Activated T-cell treated with anti-CD3 and anti-CD28 coated beads, Interleukin-2, amount 50 U/mL, for 72 hours (primary cell): ENCODE measurements at regions not wholly inside any gene's neighbourhood (a gene's known extent, or its start where the extent isn't known, plus 50 kb on each side); places are given as distances from the start of the nearest gene placed in this dataset.

Source experiments
- ATAC-seq, 2 donors: fragments of 150-1000 bp; cut with Tn5 transposase; replicated peaks in 1 of 2; 2 replicates each; pipeline ENCODE4 v1.10.0; 2021; ENCODE audit warnings: moderate library complexity in 2 of 2, mild to moderate bottlenecking in 1 of 2
- DNase-seq, 2 donors: peaks; one replicate each; pipeline ENCODE4 v3.0.0; 2021 to 2022; ENCODE audit warnings: mixed read lengths in 1 of 2
- H3K27ac Mint-ChIP-seq: one replicate; pipeline ENCODE4 v1.8.0; 2022; ENCODE audit warnings: mild to moderate bottlenecking, moderate library complexity, mixed read lengths
- H3K27me3 Mint-ChIP-seq: one replicate; pipeline ENCODE4 v1.8.0; 2022; ENCODE audit warnings: low read depth, mixed read lengths
- H3K36me3 Mint-ChIP-seq, 2 donors: one replicate each; pipeline ENCODE4 v1.8.0; 2022; ENCODE audit warnings: mixed read lengths in 2 of 2, mild to moderate bottlenecking in 1 of 2; ENCODE audit not compliant: insufficient read depth in 2 of 2
- H3K4me1 Mint-ChIP-seq: one replicate; pipeline ENCODE4 v1.8.0; 2022; ENCODE audit warnings: low read depth, mixed read lengths
- H3K4me3 Mint-ChIP-seq, 2 donors: one replicate each; pipeline ENCODE4 v1.8.0; 2022; ENCODE audit warnings: mild to moderate bottlenecking in 2 of 2, mixed read lengths in 2 of 2, moderate library complexity in 2 of 2
- H3K9me3 Mint-ChIP-seq, 2 donors: one replicate each; pipeline ENCODE4 v1.8.0; 2022; ENCODE audit warnings: mixed read lengths in 2 of 2

- ATAC-seq: no peak
These were observed 454.3 kb downstream of the AJAP1 start for GRCh38 chr1:5108740-5109139.

GRCh38 chr1:5105744-5106143, 451.3 kb downstream of the AJAP1 start:
- DNase-seq: no peak
- no peak for ATAC-seq
- H3K9me3 Mint-ChIP-seq: peaks cover 0 to 3% of the 10 kb centered on the region in 2 donors
- peaks cover 19% of the 10 kb centered on the region for H3K27me3 Mint-ChIP-seq
- H3K36me3 Mint-ChIP-seq: no peaks in the 10 kb centered on the region
- H3K27ac Mint-ChIP-seq: no peak overlapping the region
- no peak overlapping the region for H3K4me3 Mint-ChIP-seq
- peaks cover 1% of the 10 kb centered on the region for H3K4me1 Mint-ChIP-seq

More at GRCh38 chr1:5108740-5109139, 454.3 kb downstream of the AJAP1 start:
- Mint-ChIP-seq H3K36me3 (no peaks in the 10 kb centered on the region), H3K4me3 (no peak overlapping the region), H3K27ac (no peak overlapping the region), H3K9me3 (no peaks in the 10 kb centered on the region), H3K27me3 (peaks cover 19% of the 10 kb centered on the region), H3K4me1 (peaks cover 5% of the 10 kb centered on the region)
- DNase-seq: no peak

- H3K27ac Mint-ChIP-seq: no peak overlapping the region
- no peaks in the 10 kb centered on the region for H3K4me1 Mint-ChIP-seq
- H3K4me3 Mint-ChIP-seq: no peak overlapping the region
- no peak for DNase-seq
- H3K9me3 Mint-ChIP-seq: peaks cover 0 to 4% of the 10 kb centered on the region in 2 donors
- no peak for ATAC-seq
- H3K36me3 Mint-ChIP-seq: peaks cover 0 to 1% of the 10 kb centered on the region in 2 donors
- H3K27me3 Mint-ChIP-seq: no peaks in the 10 kb centered on the region
These were observed 445.1 kb downstream of the AJAP1 start for GRCh38 chr1:5099558-5099957.

GRCh38 chr1:5098981-5099385, 444.6 kb downstream of the AJAP1 start:
- Mint-ChIP-seq H3K9me3 (peaks cover 0 to 6% of the 10 kb centered on the region in 2 donors), H3K36me3 (peaks cover 0 to 2% of the 10 kb centered on the region in 2 donors), H3K27ac (no peak overlapping the region), H3K4me3 (no peak overlapping the region), H3K27me3 (no peaks in the 10 kb centered on the region), H3K4me1 (no peaks in the 10 kb centered on the region)
- DNase-seq: no peak
- ATAC-seq: no peak

GRCh38 chr1:5093042-5093441, 438.6 kb downstream of the AJAP1 start:
- Mint-ChIP-seq H3K36me3 (peaks cover 10 to 14% of the 10 kb centered on the region in 2 donors), H3K27me3 (no peaks in the 10 kb centered on the region), H3K9me3 (peaks cover 9 to 11% of the 10 kb centered on the region in 2 donors), H3K27ac (no peak overlapping the region), H3K4me3 (no peak overlapping the region), H3K4me1 (no peaks in the 10 kb centered on the region)
- no peak for ATAC-seq
- DNase-seq: no peak

- H3K4me3 Mint-ChIP-seq: no peak overlapping the region
These were observed 430.3 kb downstream of the AJAP1 start for GRCh38 chr1:5084676-5085075.

GRCh38 chr1:5067246-5067645, 412.8 kb downstream of the AJAP1 start:
- no peaks in the 10 kb centered on the region for H3K36me3 Mint-ChIP-seq

More at GRCh38 chr1:5084676-5085075, 430.3 kb downstream of the AJAP1 start:
- DNase-seq (no peak), ATAC-seq (no peak)
- Mint-ChIP-seq H3K27me3 (peaks cover 6% of the 10 kb centered on the region), H3K36me3 (peaks cover 0 to 2% of the 10 kb centered on the region in 2 donors), H3K27ac (no peak overlapping the region), H3K9me3 (peaks cover 0 to 8% of the 10 kb centered on the region in 2 donors), H3K4me1 (no peaks in the 10 kb centered on the region)

GRCh38 chr1:5053744-5054143, 399.3 kb downstream of the AJAP1 start:
- no peak for DNase-seq
- H3K27ac Mint-ChIP-seq: no peak overlapping the region

More at GRCh38 chr1:5067246-5067645, 412.8 kb downstream of the AJAP1 start:
- no peak for ATAC-seq
- no peaks in the 10 kb centered on the region for H3K4me1 Mint-ChIP-seq
- no peak overlapping the region for H3K4me3 Mint-ChIP-seq
- H3K9me3 Mint-ChIP-seq: peaks cover 2 to 3% of the 10 kb centered on the region in 2 donors
- no peak for DNase-seq
- H3K27ac Mint-ChIP-seq: no peak overlapping the region
- H3K27me3 Mint-ChIP-seq: peaks cover 19% of the 10 kb centered on the region

GRCh38 chr1:5029136-5029535, 374.7 kb downstream of the AJAP1 start:
- Mint-ChIP-seq H3K36me3 (no peaks in the 10 kb centered on the region), H3K4me3 (no peak overlapping the region), H3K27me3 (peaks cover 10% of the 10 kb centered on the region), H3K9me3 (no peaks in the 10 kb centered on the region), H3K4me1 (no peaks in the 10 kb centered on the region), H3K27ac (no peak overlapping the region)
- ATAC-seq (no peak), DNase-seq (no peak)

More at GRCh38 chr1:5053744-5054143, 399.3 kb downstream of the AJAP1 start:
- Mint-ChIP-seq H3K4me1 (no peaks in the 10 kb centered on the region), H3K36me3 (peaks cover 0 to 4% of the 10 kb centered on the region in 2 donors), H3K4me3 (no peak overlapping the region), H3K9me3 (peaks cover 3 to 6% of the 10 kb centered on the region in 2 donors), H3K27me3 (peaks cover 9% of the 10 kb centered on the region)
- ATAC-seq: no peak

GRCh38 chr1:5012249-5012648, 357.8 kb downstream of the AJAP1 start:
- Mint-ChIP-seq H3K27me3 (no peaks in the 10 kb centered on the region), H3K27ac (no peak overlapping the region), H3K9me3 (no peaks in the 10 kb centered on the region), H3K4me3 (no peak overlapping the region), H3K4me1 (no peaks in the 10 kb centered on the region), H3K36me3 (no peaks in the 10 kb centered on the region)
- ATAC-seq (no peak), DNase-seq (no peak)

GRCh38 chr1:5010656-5011055, 356.2 kb downstream of the AJAP1 start:
- H3K27ac Mint-ChIP-seq: no peak overlapping the region
- no peaks in the 10 kb centered on the region for H3K27me3 Mint-ChIP-seq
- no peak for ATAC-seq
- DNase-seq: no peak
- no peaks in the 10 kb centered on the region for H3K4me1 Mint-ChIP-seq
- H3K9me3 Mint-ChIP-seq: no peaks in the 10 kb centered on the region
- H3K36me3 Mint-ChIP-seq: no peaks in the 10 kb centered on the region
- H3K4me3 Mint-ChIP-seq: no peak overlapping the region

- no peaks in the 10 kb centered on the region for H3K4me1 Mint-ChIP-seq
- no peak for ATAC-seq
- H3K27ac Mint-ChIP-seq: no peak overlapping the region
- H3K27me3 Mint-ChIP-seq: no peaks in the 10 kb centered on the region
- H3K4me3 Mint-ChIP-seq: no peak overlapping the region
- H3K9me3 Mint-ChIP-seq: no peaks in the 10 kb centered on the region
- no peak for DNase-seq
- no peaks in the 10 kb centered on the region for H3K36me3 Mint-ChIP-seq
These were observed 355.8 kb downstream of the AJAP1 start for GRCh38 chr1:5010236-5010635.

- DNase-seq (no peak), ATAC-seq (no peak)
- Mint-ChIP-seq H3K36me3 (peaks cover 0 to 1% of the 10 kb centered on the region in 2 donors), H3K4me1 (no peaks in the 10 kb centered on the region), H3K27me3 (no peaks in the 10 kb centered on the region), H3K9me3 (peaks cover 0 to 2% of the 10 kb centered on the region in 2 donors), H3K4me3 (no peak overlapping the region), H3K27ac (no peak overlapping the region)
These were observed 355.1 kb downstream of the AJAP1 start for GRCh38 chr1:5009376-5010065.

GRCh38 chr1:5005171-5005570, 350.8 kb downstream of the AJAP1 start:
- Mint-ChIP-seq H3K36me3 (peaks cover 0 to 2% of the 10 kb centered on the region in 2 donors), H3K4me1 (no peaks in the 10 kb centered on the region), H3K27ac (no peak overlapping the region), H3K27me3 (no peaks in the 10 kb centered on the region), H3K4me3 (no peak overlapping the region), H3K9me3 (peaks cover 5 to 10% of the 10 kb centered on the region in 2 donors)
- no peak for DNase-seq
- no peak for ATAC-seq
